ENCODE measurements at regions not wholly inside any gene's neighbourhood (a gene's known extent, or its start where the extent isn't known, plus 50 kb on each side); places are given as distances from the start of the nearest gene placed in this dataset.

DNA sequence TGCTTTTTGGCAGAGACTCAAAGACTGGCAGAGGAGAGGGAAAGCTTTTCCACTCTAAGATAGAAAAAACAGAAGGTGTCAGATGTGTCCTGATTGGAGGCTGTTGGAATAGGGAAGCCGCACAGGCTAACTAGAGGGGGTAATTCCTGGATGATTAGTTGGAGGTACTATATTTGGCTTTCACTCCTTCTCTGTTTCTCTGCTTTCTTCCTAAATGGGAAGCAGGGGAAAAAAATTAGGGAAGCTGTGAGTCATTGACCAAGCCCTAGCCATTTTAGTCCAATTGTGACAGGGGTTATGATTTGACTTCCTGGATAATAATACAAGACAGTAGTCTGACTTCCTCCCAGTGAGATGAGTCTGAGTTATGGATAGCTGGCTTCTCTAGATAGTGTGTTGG is 475.2 kb upstream of the CELF2 start:
- TF ChIP-seq, protein P1, sequence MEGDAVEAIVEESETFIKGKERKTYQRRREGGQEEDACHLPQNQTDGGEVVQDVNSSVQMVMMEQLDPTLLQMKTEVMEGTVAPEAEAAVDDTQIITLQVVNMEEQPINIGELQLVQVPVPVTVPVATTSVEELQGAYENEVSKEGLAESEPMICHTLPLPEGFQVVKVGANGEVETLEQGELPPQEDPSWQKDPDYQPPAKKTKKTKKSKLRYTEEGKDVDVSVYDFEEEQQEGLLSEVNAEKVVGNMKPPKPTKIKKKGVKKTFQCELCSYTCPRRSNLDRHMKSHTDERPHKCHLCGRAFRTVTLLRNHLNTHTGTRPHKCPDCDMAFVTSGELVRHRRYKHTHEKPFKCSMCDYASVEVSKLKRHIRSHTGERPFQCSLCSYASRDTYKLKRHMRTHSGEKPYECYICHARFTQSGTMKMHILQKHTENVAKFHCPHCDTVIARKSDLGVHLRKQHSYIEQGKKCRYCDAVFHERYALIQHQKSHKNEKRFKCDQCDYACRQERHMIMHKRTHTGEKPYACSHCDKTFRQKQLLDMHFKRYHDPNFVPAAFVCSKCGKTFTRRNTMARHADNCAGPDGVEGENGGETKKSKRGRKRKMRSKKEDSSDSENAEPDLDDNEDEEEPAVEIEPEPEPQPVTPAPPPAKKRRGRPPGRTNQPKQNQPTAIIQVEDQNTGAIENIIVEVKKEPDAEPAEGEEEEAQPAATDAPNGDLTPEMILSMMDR (conservative IDR thresholded peaks at IDR 0.05; ENCODE audit: low read depth, low read length), result no peak
- TF ChIP-seq MAFK (IDR thresholded peaks at IDR 0.05; ENCODE audit: low read depth, low read length) (no peak), BHLHE40 (IDR thresholded peaks at IDR 0.05; ENCODE audit: low read depth, low read length) (no peak), MAZ (IDR thresholded peaks at IDR 0.05; ENCODE audit: borderline replicate concordance, low read depth, low read length) (no peak)
- TF ChIP-seq, protein P2, sequence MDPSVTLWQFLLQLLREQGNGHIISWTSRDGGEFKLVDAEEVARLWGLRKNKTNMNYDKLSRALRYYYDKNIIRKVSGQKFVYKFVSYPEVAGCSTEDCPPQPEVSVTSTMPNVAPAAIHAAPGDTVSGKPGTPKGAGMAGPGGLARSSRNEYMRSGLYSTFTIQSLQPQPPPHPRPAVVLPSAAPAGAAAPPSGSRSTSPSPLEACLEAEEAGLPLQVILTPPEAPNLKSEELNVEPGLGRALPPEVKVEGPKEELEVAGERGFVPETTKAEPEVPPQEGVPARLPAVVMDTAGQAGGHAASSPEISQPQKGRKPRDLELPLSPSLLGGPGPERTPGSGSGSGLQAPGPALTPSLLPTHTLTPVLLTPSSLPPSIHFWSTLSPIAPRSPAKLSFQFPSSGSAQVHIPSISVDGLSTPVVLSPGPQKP (IDR thresholded peaks at IDR 0.05; ENCODE audit: borderline replicate concordance, low read depth, low read length), result no peak

Data from IMR-90 (cell line).